ENCODE measurements at regions not wholly inside any gene's neighbourhood (a gene's known extent, or its start where the extent isn't known, plus 50 kb on each side); places are given as distances from the start of the nearest gene placed in this dataset.

DNA sequence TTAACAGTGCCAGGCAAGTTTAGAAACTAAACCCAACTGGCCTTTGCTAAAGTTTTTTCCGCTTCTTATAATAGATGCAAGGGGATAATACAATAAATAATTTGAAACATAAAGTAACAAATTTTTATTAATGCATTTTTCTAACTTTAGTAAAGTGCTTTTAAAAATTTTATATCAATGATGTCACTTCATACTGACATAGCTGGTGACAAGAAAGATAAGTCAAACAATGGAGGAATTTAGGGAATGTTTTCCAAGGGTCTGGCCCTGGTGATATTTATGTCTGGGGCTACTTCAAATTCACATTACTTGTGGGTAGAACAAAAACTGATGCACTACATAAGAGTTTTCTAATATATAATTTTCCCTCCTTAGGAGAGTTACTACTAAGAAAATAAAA, 61.2 kb upstream of the CBLN2 start:
- TF ChIP-seq, protein P1, sequence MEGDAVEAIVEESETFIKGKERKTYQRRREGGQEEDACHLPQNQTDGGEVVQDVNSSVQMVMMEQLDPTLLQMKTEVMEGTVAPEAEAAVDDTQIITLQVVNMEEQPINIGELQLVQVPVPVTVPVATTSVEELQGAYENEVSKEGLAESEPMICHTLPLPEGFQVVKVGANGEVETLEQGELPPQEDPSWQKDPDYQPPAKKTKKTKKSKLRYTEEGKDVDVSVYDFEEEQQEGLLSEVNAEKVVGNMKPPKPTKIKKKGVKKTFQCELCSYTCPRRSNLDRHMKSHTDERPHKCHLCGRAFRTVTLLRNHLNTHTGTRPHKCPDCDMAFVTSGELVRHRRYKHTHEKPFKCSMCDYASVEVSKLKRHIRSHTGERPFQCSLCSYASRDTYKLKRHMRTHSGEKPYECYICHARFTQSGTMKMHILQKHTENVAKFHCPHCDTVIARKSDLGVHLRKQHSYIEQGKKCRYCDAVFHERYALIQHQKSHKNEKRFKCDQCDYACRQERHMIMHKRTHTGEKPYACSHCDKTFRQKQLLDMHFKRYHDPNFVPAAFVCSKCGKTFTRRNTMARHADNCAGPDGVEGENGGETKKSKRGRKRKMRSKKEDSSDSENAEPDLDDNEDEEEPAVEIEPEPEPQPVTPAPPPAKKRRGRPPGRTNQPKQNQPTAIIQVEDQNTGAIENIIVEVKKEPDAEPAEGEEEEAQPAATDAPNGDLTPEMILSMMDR (IDR thresholded peaks at IDR 0.05; ENCODE audit: unreplicated experiment) = no peak
- H3K4me3 Mint-ChIP-seq (ENCODE audit: low read depth, unreplicated experiment) = no peak overlapping the region
- BruUV-seq (replicated peaks) = no TSS peak
- intact Hi-C loops (cut with micrococcal nuclease; ENCODE audit: unreplicated experiment) = no loop called here
- no peak for DNase-seq
- no peaks in the 10 kb centered on the region for H3K27me3 Mint-ChIP-seq (ENCODE audit: unreplicated experiment)
- H3K4me1 Mint-ChIP-seq (ENCODE audit: low read depth, unreplicated experiment) = peaks cover 16% of the 10 kb centered on the region
- CTCF ChIA-PET = no interaction called here
- H3K36me3 Mint-ChIP-seq (ENCODE audit: insufficient read depth, unreplicated experiment) = no peaks in the 10 kb centered on the region
- peaks cover 4% of the 10 kb centered on the region for H3K9me3 Mint-ChIP-seq (ENCODE audit: low read depth, unreplicated experiment)
- H3K27ac Mint-ChIP-seq (ENCODE audit: unreplicated experiment) = no peak overlapping the region

- no peaks in the 10 kb centered on the region for H3K36me3 Mint-ChIP-seq (ENCODE audit: insufficient read depth, unreplicated experiment)
- H3K4me1 Mint-ChIP-seq (ENCODE audit: low read depth, unreplicated experiment) = peaks cover 23% of the 10 kb centered on the region
- CTCF ChIA-PET = no interaction called here
- H3K9me3 Mint-ChIP-seq (ENCODE audit: low read depth, unreplicated experiment) = peaks cover 9% of the 10 kb centered on the region
- intact Hi-C loops (cut with micrococcal nuclease; ENCODE audit: unreplicated experiment) = no loop called here
- H3K27me3 Mint-ChIP-seq (ENCODE audit: unreplicated experiment) = no peaks in the 10 kb centered on the region
- no TSS peak for BruUV-seq (replicated peaks)
- TF ChIP-seq, protein P1 (IDR thresholded peaks at IDR 0.05; ENCODE audit: unreplicated experiment) = no peak
- no peak overlapping the region for H3K4me3 Mint-ChIP-seq (ENCODE audit: low read depth, unreplicated experiment)
- DNase-seq = no peak
- H3K27ac Mint-ChIP-seq (ENCODE audit: unreplicated experiment) = no peak overlapping the region
These were observed 57.8 kb upstream of the CBLN2 start for GRCh38 chr18:72601944-72602343.

DNA sequence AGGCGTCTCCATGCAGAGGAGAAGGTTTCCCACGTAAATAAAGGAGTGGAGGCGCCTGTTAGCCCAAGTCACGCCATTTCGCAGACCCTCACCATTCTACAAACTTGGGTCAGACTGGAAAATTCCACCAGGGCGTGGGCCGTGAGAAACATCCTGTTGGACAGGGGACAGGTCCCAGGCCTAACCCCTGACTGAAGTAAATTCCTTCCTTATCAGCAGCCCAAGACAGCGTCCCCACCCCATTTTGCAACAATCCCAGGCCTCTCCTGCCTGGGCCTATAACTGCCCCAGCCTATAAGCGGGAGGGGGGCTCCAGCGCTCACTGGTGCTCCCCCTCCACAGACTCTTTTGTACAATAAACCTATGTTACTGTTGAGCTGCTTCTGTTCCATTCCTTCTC, 57.3 kb upstream of the CBLN2 start:
- CTCF ChIA-PET = no interaction called here
- no peak for DNase-seq
- Mint-ChIP-seq H3K27ac (ENCODE audit: unreplicated experiment) (no peak overlapping the region), H3K9me3 (ENCODE audit: low read depth, unreplicated experiment) (peaks cover 11% of the 10 kb centered on the region), H3K4me3 (ENCODE audit: low read depth, unreplicated experiment) (no peak overlapping the region), H3K36me3 (ENCODE audit: insufficient read depth, unreplicated experiment) (no peaks in the 10 kb centered on the region), H3K4me1 (ENCODE audit: low read depth, unreplicated experiment) (peaks cover 23% of the 10 kb centered on the region), H3K27me3 (ENCODE audit: unreplicated experiment) (no peaks in the 10 kb centered on the region)
- intact Hi-C loops (cut with micrococcal nuclease; ENCODE audit: unreplicated experiment) = no loop called here
- TF ChIP-seq, protein P1 (IDR thresholded peaks at IDR 0.05; ENCODE audit: unreplicated experiment) = no peak
- BruUV-seq (replicated peaks) = no TSS peak
